Ishikawa (cell line): ENCODE measurements at regions not wholly inside any gene's neighbourhood (a gene's known extent, or its start where the extent isn't known, plus 50 kb on each side); places are given as distances from the start of the nearest gene placed in this dataset.

ENCODE experiments used
- CEBPB ChIP-seq: IDR thresholded peaks from 2 replicates; pipeline ENCODE4 v1.6.1; 2012
- CREB1 ChIP-seq: IDR thresholded peaks from 2 replicates; pipeline ENCODE4 v1.6.1; 2012; ENCODE audit warnings: low read depth
- EGR1 ChIP-seq: IDR thresholded peaks from 2 replicates; pipeline ENCODE4 v1.6.1; 2012
- EP300 ChIP-seq: IDR thresholded peaks from 2 replicates; pipeline ENCODE4 v1.6.1; 2012; ENCODE audit warnings: borderline replicate concordance
- FOXM1 ChIP-seq: IDR thresholded peaks from 2 replicates; pipeline ENCODE4 v1.6.1; 2012; ENCODE audit warnings: low read depth, borderline replicate concordance
- MAX ChIP-seq: IDR thresholded peaks from 2 replicates; pipeline ENCODE4 v1.6.1; 2012
- NFIC ChIP-seq: IDR thresholded peaks from 2 replicates; pipeline ENCODE4 v1.6.1; 2012
- RAD21 ChIP-seq: IDR thresholded peaks from 2 replicates; pipeline ENCODE4 v1.6.1; 2012; ENCODE audit warnings: low read depth
- REST ChIP-seq: IDR thresholded peaks from 2 replicates; pipeline ENCODE4 v1.6.1; 2012; ENCODE audit warnings: low read depth, mild to moderate bottlenecking
- TAF1 ChIP-seq: IDR thresholded peaks from 2 replicates; pipeline ENCODE4 v1.6.1; 2012; ENCODE audit warnings: low read depth, mild to moderate bottlenecking
- TCF12 ChIP-seq: IDR thresholded peaks from 2 replicates; pipeline ENCODE4 v1.6.1; 2012; ENCODE audit warnings: low read depth
- TEAD4 ChIP-seq: IDR thresholded peaks from 2 replicates; pipeline ENCODE4 v1.6.1; 2012
- USF1 ChIP-seq: IDR thresholded peaks from 2 replicates; pipeline ENCODE4 v1.6.1; 2012
- YY1 ChIP-seq: IDR thresholded peaks from 2 replicates; pipeline ENCODE4 v1.6.1; 2012; ENCODE audit warnings: low read depth
- ZBTB7A ChIP-seq: IDR thresholded peaks from 2 replicates; pipeline ENCODE4 v1.6.1; 2012; ENCODE audit warnings: low read depth

GRCh38 chr15:77866596-77867125 is 210.8 kb downstream of the TBC1D2B start:
- no peak for TF ChIP-seq MAX
- no peak for TF ChIP-seq RAD21
- no peak for TF ChIP-seq TAF1
- no peak for TF ChIP-seq NFIC
- no peak for TF ChIP-seq CREB1
- no peak for TF ChIP-seq EGR1
- TF ChIP-seq TCF12: no peak
- TF ChIP-seq REST: no peak
- TF ChIP-seq YY1: no peak
- TF ChIP-seq USF1: no peak
- TF ChIP-seq EP300: no peak
- TF ChIP-seq CEBPB: no peak
- TF ChIP-seq ZBTB7A: no peak
- TF ChIP-seq TEAD4: no peak
- TF ChIP-seq FOXM1: no peak

GRCh38 chr15:77866186-77866585 is 211.3 kb downstream of the TBC1D2B start:
- TF ChIP-seq CREB1: no peak
- no peak for TF ChIP-seq TCF12
- no peak for TF ChIP-seq TAF1
- no peak for TF ChIP-seq NFIC
- no peak for TF ChIP-seq TEAD4
- TF ChIP-seq CEBPB: no peak
- TF ChIP-seq MAX: no peak
- TF ChIP-seq REST: no peak
- TF ChIP-seq RAD21: no peak
- no peak for TF ChIP-seq EGR1
- no peak for TF ChIP-seq EP300
- no peak for TF ChIP-seq FOXM1
- TF ChIP-seq YY1: no peak
- TF ChIP-seq ZBTB7A: no peak
- TF ChIP-seq USF1: no peak

GRCh38 chr15:77865701-77866100 is 211.8 kb downstream of the TBC1D2B start:
- TF ChIP-seq TEAD4 (no peak), EGR1 (no peak), ZBTB7A (no peak), YY1 (no peak), MAX (no peak), REST (no peak), CREB1 (no peak), CEBPB (no peak), NFIC (no peak), FOXM1 (no peak), USF1 (no peak), EP300 (no peak), TAF1 (no peak), TCF12 (no peak), RAD21 (no peak)

- TF ChIP-seq YY1 (no peak), REST (no peak)
Measured at GRCh38 chr15:77865106-77865610, 212.4 kb downstream of the TBC1D2B start.
